Stimulated activated CD8-positive, alpha-beta memory T cell treated with anti-CD3 and anti-CD28 coated beads, Interleukin-7, amount 100 ng/mL, for 4 hours (primary cell): ENCODE measurements at regions not wholly inside any gene's neighbourhood (a gene's known extent, or its start where the extent isn't known, plus 50 kb on each side); places are given as distances from the start of the nearest gene placed in this dataset.
"Not testable (repeated sequence)": the region's sequence is repeated elsewhere in the genome, so short reads cannot be mapped to it uniquely, and the experiment has no call there.

Experiments used
- DNase-seq, 2 donors: peaks; one replicate each; pipeline ENCODE4 v3.0.0-alpha.2; 2020; ENCODE audit warnings: low read depth in 2 of 2

GRCh38 chr10:8128511-8128910, 74.0 kb downstream of the GATA3 start:
- no peak for DNase-seq

DNA sequence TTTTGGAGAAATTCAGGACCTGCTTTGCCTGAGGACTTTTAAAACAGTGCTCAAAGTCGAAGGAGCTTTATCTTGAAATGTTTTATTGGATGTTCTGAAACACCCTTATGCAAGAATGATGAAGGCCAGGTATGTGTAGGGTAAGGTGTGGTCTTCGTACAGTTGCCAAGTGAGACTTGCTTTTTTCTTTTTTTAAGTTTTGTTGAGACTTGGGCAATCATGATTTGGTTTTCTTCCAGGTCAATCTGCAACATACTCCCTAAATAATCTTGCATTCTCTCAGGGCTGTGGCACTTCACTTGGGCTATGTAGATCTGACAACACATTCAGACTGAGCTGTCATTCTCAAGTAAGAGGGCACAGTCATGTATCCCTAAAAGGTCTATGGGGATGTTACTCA, 75.0 kb downstream of the GATA3 start:
- DNase-seq = no peak

DNA sequence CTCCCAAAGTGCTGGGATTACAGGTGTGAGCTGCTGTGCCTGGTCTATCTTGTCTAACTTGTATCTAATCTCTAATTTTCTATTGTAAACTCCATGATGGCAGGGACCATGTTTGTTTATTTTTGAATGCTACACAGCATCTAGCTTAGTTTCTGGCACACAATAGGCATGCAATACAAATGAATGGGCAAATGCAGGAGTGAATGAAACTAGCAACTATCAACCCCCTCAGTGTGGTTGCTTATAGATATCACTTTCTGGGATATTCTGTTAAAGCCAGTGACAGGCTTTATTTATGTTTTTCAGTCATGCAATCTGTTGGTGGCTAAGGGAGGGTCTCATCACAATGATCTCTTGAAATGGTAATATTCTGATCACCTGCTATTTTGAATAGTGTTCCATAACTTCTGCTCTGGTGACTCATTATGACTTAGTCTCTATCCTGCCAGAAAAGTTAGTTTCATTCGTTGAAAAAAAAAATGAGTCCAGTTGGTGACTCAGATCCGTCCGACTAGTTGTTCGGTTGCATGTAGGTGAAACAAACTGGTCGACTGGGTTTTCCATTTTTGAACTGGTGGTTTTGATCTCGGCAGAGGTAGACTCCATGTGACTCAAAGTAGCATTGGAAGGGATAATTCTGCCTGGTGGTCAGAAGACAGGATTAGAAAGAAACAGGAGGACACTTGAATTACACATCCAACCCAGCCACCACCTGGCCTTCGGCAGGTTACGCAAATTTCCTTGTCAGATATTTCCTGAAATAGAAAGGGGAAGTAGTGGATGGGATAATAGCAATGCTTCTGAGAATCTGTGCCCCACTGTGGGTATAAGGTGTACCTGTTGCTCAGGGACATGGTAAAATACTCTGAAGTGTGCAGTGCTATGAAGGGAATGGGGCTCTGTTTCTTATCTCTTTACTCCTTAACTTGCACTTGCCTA, 76.8 kb downstream of the GATA3 start:
- peak in 1 of 2 donors; percentile 15 for DNase-seq

- DNase-seq = no peak
Measured at GRCh38 chr10:8133146-8133545, 78.7 kb downstream of the GATA3 start.

DNA sequence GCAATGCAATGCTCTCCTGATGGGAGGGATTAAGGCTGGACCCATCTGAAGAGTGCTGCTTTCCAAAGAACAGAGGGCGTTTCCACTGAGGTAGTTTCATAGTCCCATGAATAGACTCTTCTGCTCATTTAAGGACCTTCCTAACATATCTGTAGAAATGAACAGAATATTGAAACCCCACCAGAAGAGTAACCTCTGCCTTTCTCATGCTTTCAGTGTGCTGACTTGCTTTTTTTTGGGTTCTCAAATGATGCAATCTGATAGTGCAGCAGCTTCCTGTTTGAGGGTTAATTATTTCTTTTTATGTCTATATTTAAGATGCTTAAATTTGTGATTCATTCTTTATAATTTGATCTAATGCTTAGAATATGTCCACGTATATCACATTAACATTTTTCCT, 82.2 kb downstream of the GATA3 start:
- DNase-seq = no peak

GRCh38 chr10:8137272-8137681, 82.8 kb downstream of the GATA3 start:
- peak in 1 of 2 donors; percentile 15 for DNase-seq

DNA sequence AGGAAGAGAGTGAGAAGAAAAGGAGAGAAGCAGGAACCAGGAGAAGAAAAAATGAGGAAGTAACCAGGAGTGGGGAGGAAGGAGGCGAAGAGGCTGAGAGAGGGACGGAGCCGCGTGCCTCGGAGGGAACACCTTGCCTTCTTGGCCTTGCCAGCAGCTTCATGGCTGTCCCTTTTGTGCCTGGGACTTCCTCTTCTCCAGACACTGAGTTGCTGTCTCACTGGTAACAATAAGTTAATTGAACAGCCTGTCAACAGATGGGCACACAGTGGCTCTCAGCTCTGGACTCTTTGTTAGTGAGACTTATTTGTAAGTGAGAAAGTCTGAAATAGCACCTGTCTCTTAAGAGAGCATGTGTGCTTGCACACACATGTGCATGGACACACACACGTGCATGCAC, 83.2 kb downstream of the GATA3 start:
- DNase-seq = no peak

GRCh38 chr10:8138471-8138870, 84.0 kb downstream of the GATA3 start:
- no peak for DNase-seq

GRCh38 chr10:8144496-8144895, 90.0 kb downstream of the GATA3 start:
- DNase-seq = no peak

- no peak for DNase-seq
Measured at GRCh38 chr10:8146650-8147049, 92.2 kb downstream of the GATA3 start.

DNA sequence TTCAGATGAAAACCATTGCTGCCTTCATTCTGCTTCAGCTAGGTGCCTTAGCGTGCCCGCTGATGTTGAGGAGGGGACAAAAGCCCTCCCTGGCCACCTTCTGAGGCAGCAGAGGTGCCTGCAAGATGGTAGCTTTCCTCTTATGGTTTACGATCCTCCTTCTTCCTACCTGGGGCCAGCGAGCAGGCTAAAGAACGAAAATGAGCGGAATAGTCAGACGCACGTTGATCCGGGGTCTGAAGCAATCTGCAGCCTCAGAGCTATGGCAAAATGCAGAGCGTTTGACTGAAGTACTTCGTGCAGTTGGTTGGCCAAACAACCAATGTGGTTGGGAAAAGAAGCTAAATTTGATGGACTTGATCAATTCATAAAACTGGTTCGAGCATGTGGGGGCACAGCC, 95.5 kb downstream of the GATA3 start:
- DNase-seq = no peak

DNA sequence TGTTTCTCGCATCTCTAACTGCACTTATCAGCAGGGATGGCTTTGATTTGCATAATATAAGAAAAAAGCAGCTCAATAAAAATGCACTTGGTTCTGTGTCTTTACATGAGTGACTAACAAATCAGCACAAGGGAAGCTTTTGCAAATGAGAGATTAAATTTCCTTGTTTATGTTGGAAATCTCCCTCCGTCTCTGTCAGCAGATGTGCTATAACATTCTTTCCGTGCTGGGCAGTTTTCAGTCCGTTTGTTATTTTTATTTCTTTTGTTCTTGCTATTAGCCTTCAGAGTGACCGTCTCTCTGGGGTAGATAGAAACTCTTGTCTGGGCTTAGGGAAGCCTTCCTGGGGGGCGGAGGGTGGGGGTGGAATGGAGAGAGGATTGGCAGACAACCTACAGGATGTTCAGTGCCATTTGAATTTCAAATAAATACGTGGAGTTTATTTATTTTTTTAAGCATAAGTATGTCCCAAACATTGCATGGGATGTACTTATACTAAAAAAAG, 96.0 kb downstream of the GATA3 start:
- no peak for DNase-seq

GRCh38 chr10:8151086-8151485, 96.6 kb downstream of the GATA3 start:
- no peak for DNase-seq

DNA sequence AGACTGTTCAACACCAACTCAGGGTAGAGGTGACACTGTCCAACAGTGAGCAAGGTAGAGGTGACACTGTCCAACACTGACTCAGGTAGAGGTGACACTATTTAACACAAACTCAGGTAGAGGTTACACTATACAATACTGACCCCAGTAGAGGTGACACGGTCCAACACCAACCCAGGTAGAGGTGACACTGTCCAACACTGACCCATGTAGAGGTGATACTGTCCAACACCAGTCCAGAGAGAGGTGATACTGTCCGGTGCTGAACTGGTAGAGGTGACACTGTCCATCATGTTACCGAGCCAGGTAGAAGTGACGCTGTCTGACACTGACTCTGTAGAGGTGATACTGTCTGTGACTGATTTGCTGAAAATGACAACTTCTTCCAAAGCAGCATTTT, 102.4 kb downstream of the GATA3 start:
- DNase-seq = no peak

DNA sequence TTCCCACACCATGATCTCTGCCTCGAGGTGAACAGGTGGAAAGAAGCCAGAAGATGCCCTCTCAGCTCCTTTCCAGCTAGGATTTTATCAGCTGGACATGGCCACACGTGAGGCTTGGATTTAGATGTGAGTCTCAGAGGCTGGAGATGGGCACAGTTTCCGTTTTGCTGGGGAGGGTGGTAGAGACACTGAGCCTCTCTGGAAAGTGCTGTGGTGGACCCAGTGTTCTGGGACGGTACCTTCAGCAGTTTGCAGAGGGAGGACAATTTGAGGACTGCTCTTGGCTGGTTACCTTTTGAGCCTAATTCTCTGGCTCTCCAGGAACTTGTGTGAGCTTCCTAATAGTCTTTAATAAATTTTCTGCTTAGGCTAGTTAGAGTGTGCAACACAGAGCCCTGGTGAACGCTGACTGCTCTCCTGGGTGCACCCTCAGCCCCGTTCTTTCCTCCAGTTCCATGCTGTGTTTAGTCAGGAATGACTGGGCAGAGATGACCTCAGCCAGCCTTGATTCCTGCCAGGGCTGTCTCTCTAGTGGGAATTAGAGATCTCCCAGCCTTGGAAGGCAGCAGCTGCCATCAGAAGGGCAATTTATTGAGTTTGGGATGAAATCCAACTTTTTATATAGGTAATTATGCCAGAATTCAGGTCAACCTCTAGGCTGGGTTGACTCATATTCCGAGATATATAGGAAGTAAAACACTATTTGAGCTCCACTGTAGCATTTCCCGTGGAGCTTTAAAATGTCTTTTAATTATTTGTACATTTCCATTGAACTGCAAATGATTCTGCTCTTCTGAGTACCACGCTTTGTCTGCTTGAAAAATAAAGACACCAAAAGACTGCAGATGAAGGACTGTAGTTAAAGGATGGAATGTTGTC, 103.9 kb downstream of the GATA3 start:
- no peak for DNase-seq

GRCh38 chr10:8159341-8160165, 105.1 kb downstream of the GATA3 start:
- no peak for DNase-seq

GRCh38 chr10:8163824-8164223, 109.3 kb downstream of the GATA3 start:
- DNase-seq = no peak

- not testable (repeated sequence) for DNase-seq
Measured at GRCh38 chr10:8164640-8165039, 110.2 kb downstream of the GATA3 start.

GRCh38 chr10:8168836-8169235, 114.3 kb downstream of the GATA3 start:
- no peak for DNase-seq

DNA sequence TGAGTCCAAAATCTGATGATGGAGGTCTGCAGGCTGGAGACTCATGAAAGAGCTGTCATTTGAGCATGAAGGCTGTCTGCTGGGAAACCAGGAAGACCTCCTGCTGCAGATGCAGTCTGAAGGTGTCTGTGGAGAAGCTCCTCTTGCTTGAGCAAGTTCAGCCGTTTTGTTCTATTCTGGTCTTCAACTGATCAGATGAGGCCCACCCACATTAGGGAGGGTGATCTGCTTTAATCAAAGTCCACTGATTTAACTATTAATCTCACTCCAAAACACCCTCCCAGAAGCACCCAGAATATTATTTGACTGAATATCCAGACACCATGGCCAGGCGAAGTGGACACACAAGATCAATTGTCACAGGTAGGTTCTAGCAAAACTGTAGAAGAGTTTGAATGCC, 116.5 kb downstream of the GATA3 start:
- DNase-seq = no peak

DNA sequence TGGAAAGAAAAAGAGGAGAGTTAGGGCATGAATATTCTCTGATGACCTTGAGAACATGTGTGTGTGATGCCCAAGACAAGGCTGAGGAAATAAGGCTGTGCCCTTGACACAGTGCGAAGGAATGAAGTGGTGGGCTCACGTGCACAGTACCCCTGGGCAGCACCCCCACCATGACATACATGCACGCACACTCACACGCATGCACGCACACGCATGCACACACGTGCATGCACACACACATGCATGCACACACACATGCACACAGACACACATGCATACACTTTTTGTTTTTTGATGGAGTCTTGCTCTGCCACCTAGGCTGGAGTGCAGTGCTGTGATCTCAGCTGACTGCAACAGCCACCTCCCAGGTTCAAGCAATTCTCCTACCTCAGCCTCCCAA, 118.1 kb downstream of the GATA3 start:
- no peak for DNase-seq
